Right lobe of liver (tissue), 4 donors: ENCODE measurements at regions not wholly inside any gene's neighbourhood (a gene's known extent, or its start where the extent isn't known, plus 50 kb on each side); places are given as distances from the start of the nearest gene placed in this dataset.

Experiments used
- CTCF ChIP-seq, 4 donors: fragments of 200-600 bp in 3 of 4; fragments of 450-650 bp in 1 of 4; IDR thresholded peaks; one replicate each; pipeline versions ENCODE4 v1.5.1 to v1.8.0; 2016 to 2022; ENCODE audit warnings: antibody characterized with exemption in 4 of 4, mild to moderate bottlenecking in 2 of 4
- POLR2A ChIP-seq: fragments of 450-650 bp; IDR thresholded peaks from one replicate; pipeline ENCODE4 v1.6.1; 2017; ENCODE audit warnings: antibody characterized with exemption, mild to moderate bottlenecking
- donor health status: DM: no; HTN: no; CAD: no.
- donor health status: DM: no; HTN: no; CAD: no.
- donor health status: DM: no; HTN: yes; CAD: no.

DNA sequence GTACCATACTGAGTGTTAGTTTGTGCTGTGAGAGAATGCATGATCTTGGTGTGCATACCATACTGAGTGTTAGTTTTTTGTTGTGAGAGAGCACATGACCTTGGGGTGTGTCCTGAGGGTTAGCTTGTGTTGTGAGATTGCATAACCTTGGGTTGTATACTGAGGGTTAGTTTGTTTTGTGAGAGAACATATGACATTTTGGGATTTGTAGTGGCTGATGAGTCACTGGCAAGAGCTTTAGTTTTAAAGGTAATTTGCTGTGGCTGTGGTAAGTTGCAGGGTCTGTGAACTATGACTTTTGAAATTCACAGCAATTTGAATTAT, 1068.3 kb upstream of the EDIL3 start:
- TF ChIP-seq CTCF (IDR thresholded peaks at IDR 0.05) (no peak), POLR2A (no peak)
